ENCODE measurements at regions not wholly inside any gene's neighbourhood (a gene's known extent, or its start where the extent isn't known, plus 50 kb on each side); places are given as distances from the start of the nearest gene placed in this dataset.

DNA sequence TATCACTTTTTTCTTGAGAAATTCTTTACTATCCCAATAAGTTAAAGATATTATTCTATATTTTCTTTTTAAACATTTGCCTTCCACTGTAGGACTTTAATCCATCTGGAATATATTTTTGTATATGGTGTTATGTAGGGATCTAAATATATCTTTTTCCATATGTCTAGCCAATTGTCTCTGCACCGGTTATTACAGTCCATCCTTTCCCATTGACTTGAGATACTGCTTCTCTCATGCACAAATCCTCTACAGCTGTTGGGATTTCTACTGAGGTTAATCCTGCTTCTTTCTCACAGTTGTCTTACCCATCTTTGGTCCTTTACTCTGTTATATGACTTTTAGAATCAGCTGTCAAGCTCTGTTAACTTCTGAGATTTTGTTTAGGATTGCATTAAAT is 483.8 kb upstream of the CDH4 start:
- TF ChIP-seq, protein P1, sequence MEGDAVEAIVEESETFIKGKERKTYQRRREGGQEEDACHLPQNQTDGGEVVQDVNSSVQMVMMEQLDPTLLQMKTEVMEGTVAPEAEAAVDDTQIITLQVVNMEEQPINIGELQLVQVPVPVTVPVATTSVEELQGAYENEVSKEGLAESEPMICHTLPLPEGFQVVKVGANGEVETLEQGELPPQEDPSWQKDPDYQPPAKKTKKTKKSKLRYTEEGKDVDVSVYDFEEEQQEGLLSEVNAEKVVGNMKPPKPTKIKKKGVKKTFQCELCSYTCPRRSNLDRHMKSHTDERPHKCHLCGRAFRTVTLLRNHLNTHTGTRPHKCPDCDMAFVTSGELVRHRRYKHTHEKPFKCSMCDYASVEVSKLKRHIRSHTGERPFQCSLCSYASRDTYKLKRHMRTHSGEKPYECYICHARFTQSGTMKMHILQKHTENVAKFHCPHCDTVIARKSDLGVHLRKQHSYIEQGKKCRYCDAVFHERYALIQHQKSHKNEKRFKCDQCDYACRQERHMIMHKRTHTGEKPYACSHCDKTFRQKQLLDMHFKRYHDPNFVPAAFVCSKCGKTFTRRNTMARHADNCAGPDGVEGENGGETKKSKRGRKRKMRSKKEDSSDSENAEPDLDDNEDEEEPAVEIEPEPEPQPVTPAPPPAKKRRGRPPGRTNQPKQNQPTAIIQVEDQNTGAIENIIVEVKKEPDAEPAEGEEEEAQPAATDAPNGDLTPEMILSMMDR (IDR thresholded peaks at IDR 0.05; ENCODE audit: low read length), result no peak
- no peak for TF ChIP-seq EZH2phosphoT487 (IDR thresholded peaks at IDR 0.05; ENCODE audit: low read length)
- TF ChIP-seq EZH2 (optimal IDR thresholded peaks at IDR 0.05; ENCODE audit: low read depth, low read length), result no peak
